ENCODE measurements at regions not wholly inside any gene's neighbourhood (a gene's known extent, or its start where the extent isn't known, plus 50 kb on each side); places are given as distances from the start of the nearest gene placed in this dataset.

DNA sequence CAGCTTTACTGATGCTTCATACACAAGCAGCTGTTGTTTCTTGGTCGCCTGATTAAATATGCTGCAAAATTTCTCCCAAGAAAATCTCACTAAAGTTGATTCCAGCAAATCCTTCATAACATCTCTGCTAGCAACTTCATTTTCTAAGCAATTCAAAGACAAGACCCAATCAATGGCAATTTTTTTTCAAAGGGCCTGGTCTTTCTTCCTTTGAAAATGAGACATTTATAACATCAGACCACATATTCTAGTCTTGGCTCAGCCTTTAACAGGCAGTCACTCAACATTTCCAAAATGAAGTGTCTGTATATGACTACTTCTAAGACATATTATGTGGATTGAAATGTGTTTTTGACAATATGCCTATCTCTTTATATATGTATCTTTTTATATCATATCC, 702.6 kb downstream of the KCNA4 start:
- TF ChIP-seq, protein P1, sequence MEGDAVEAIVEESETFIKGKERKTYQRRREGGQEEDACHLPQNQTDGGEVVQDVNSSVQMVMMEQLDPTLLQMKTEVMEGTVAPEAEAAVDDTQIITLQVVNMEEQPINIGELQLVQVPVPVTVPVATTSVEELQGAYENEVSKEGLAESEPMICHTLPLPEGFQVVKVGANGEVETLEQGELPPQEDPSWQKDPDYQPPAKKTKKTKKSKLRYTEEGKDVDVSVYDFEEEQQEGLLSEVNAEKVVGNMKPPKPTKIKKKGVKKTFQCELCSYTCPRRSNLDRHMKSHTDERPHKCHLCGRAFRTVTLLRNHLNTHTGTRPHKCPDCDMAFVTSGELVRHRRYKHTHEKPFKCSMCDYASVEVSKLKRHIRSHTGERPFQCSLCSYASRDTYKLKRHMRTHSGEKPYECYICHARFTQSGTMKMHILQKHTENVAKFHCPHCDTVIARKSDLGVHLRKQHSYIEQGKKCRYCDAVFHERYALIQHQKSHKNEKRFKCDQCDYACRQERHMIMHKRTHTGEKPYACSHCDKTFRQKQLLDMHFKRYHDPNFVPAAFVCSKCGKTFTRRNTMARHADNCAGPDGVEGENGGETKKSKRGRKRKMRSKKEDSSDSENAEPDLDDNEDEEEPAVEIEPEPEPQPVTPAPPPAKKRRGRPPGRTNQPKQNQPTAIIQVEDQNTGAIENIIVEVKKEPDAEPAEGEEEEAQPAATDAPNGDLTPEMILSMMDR (IDR thresholded peaks at IDR 0.05; ENCODE audit: control insufficient read depth, insufficient read depth, low read depth, low read length, missing control alignments): no peak
- DNase-seq (ENCODE audit: low read depth): no peak
- H3K4me3 ChIP-seq (ENCODE audit: control insufficient read depth, low read depth, low read length): no peak overlapping the region

DNA sequence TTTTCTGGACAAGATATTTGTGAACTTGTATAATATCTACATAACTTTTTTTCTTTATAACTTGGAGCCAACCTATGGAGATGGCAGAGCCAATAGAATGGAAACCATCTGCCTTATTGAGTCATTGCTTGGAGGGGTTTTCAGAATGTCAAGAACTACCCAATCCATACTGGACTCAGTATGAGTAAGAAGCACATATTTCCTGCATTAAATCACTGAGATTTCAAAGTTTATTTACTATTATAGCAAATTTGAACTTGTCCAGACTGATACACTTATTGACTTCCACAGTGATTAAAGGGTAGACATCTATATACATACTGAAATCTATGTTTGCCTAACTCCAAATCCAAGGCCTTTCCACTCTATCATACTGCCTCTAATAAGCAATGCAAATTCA, 704.0 kb downstream of the KCNA4 start:
- H3K4me3 ChIP-seq (ENCODE audit: control insufficient read depth, low read depth, low read length): no peak overlapping the region
- TF ChIP-seq, protein P1 (IDR thresholded peaks at IDR 0.05; ENCODE audit: control insufficient read depth, insufficient read depth, low read depth, low read length, missing control alignments): no peak
- no peak for DNase-seq (ENCODE audit: low read depth)

DNA sequence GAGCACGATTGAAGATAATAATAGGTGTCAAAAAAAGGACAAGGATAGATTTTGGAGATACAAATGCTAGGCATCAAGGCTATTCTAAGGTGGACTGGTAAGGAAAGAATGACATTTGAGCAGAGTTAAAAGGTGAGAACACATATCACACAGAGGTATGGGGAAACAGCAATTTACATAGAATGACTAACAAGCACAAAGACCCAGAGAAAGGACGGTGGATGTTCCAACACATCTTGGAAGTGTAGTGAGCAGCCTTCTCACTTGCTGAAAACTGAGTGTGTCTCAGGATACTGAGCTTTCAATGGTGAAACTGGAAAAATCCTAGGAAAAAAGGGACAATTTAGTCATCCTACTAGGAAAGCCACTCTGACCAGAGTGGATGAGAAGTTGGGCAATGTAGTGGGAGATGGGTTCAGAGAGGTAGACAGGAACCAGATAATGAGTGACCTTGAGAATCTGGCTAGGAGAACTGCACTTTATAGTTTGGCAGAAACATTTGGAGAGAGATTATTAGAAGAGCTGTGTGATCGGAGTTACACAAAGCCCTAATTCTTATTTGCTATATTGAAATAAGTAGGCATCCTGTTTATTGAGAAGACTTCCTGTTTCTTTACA, 706.0 kb downstream of the KCNA4 start:
- no peak overlapping the region for H3K4me3 ChIP-seq (ENCODE audit: control insufficient read depth, low read depth, low read length)
- no peak for DNase-seq (ENCODE audit: low read depth)
- TF ChIP-seq, protein P1 (IDR thresholded peaks at IDR 0.05; ENCODE audit: control insufficient read depth, insufficient read depth, low read depth, low read length, missing control alignments): no peak

DNA sequence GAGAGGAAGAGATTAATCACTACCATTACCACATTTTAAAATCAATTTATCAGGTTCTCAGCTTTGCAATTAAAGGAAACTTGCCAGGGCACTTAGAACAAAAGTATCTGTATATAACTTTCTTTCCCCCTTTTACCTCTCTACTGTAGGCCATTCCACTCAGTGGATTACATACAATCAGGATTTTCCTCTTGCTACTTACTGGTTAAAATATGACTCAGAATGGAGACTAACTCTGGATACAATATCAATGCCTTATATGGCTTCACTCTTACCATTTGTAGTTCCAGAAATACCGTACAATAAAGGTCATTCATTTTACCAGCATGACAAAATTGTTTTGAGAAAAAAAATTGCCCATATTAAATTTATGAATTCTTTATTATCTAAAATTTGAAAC, 706.8 kb downstream of the KCNA4 start:
- H3K4me3 ChIP-seq (ENCODE audit: control insufficient read depth, low read depth, low read length): no peak overlapping the region
- DNase-seq (ENCODE audit: low read depth): no peak
- TF ChIP-seq, protein P1 (IDR thresholded peaks at IDR 0.05; ENCODE audit: control insufficient read depth, insufficient read depth, low read depth, low read length, missing control alignments): no peak

DNA sequence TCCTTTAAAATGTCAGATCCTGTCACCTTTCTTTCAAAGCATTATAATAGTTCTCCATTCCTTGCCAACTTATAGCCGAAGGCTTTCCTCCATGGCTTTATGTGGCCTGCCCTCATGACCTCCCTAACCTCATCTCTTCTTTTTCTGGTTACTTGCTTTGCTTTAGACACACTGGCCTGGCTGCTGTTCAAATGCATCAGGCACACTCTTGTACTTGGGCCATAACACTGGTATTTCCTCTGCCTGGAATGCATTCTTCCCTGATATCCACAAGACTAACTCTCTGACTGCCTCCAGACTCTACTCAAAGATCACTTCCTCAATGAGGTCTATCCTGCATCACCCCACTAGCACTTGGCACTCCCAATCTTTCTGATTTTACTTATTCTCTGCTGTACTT, 710.3 kb downstream of the KCNA4 start:
- peak; percentile 64 for DNase-seq (ENCODE audit: low read depth)
- TF ChIP-seq, protein P1 (IDR thresholded peaks at IDR 0.05; ENCODE audit: control insufficient read depth, insufficient read depth, low read depth, low read length, missing control alignments): no peak
- H3K4me3 ChIP-seq (ENCODE audit: control insufficient read depth, low read depth, low read length): no peak overlapping the region

DNA sequence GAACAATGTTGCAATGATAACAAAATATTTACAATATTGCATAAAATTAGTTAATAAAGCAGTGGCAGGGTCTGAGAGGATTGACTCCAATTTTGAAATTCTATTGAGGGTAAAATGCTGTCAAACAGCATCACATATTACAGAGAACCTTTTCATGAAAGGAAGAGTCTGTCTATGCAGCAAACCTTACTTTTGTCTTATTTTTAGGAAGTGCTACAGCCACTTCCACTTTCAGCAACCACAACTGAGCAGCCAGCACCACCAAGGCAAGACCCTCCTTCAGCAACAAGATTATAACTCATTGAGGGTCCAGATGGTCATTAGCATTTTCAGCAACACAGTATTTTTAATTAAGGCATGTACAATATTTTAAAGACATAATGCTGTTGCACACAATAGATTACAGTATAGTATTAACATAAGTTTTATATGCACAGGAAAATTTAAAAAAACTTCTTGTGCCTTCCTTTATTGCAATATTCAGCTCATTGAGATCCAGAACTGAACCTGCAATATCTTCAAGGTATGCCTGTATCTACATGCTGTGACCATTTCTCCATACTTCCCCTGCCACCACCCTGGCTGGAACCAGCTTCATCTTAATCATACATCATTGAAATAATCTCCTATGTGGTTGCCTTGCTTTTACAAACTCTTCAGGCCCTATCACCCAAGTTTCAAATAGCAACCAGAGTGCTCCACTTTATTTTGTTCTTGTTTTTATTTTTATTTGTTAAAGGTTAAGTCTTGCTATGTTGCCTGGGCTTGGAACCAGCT, 711.2 kb downstream of the KCNA4 start:
- DNase-seq (ENCODE audit: low read depth): no peak
- TF ChIP-seq, protein P1 (IDR thresholded peaks at IDR 0.05; ENCODE audit: control insufficient read depth, insufficient read depth, low read depth, low read length, missing control alignments): no peak

More for the DNA sequence above, 711.2 kb downstream of the KCNA4 start:
- H3K4me3 ChIP-seq (ENCODE audit: control insufficient read depth, low read depth, low read length): no peak overlapping the region
